Fibroblast of lung (primary cell): ENCODE measurements at regions not wholly inside any gene's neighbourhood (a gene's known extent, or its start where the extent isn't known, plus 50 kb on each side); places are given as distances from the start of the nearest gene placed in this dataset.

ENCODE experiments used
- DNase-seq, 2 donors: peaks; one replicate each; pipeline versions ENCODE4 v3.0.0 to v3.0.0-alpha.2; 2010; ENCODE audit warnings: low read depth in 2 of 2
- H2AFZ ChIP-seq: 2 replicates; pipeline ENCODE4 v1.5.1; 2012; ENCODE audit warnings: low read length, control low read depth, inconsistent platforms
- H3K27ac ChIP-seq: 2 replicates; pipeline ENCODE4 v1.5.1; 2011; ENCODE audit warnings: low read length, control low read depth; ENCODE audit not compliant: insufficient read depth
- H3K27me3 ChIP-seq: 2 replicates; pipeline ENCODE4 v1.5.1; 2011; ENCODE audit warnings: mild to moderate bottlenecking, low read length; ENCODE audit not compliant: control insufficient read depth, insufficient read depth
- H3K36me3 ChIP-seq: 2 replicates; pipeline ENCODE4 v1.5.1; 2011; ENCODE audit warnings: low read length; ENCODE audit not compliant: control insufficient read depth, insufficient read depth
- H3K4me1 ChIP-seq: 2 replicates; pipeline ENCODE4 v1.5.1; 2011; ENCODE audit warnings: low read length; ENCODE audit not compliant: control insufficient read depth, insufficient read depth; ENCODE audit errors: extremely low read depth
- H3K4me2 ChIP-seq: 2 replicates; pipeline ENCODE4 v1.5.1; 2011; ENCODE audit warnings: low read length, control low read depth; ENCODE audit not compliant: insufficient read depth; ENCODE audit errors: extremely low read depth
- H3K4me3 ChIP-seq, 4 experiments: fragments of 200-600 bp in 1 of 4; sonication (generic) in 1 of 4; replicated peaks in 1 of 4; 2 replicates each; pipeline ENCODE4 v1.5.1; 2011 to 2016; ENCODE audit warnings: low read length in 4 of 4, low read depth in 3 of 4, mild to moderate bottlenecking in 3 of 4, control low read depth in 2 of 4, inconsistent platforms in 1 of 4, mixed read lengths in 1 of 4; ENCODE audit not compliant: insufficient read depth in 1 of 4; ENCODE audit errors: control extremely low read depth in 1 of 4
- H3K79me2 ChIP-seq: 2 replicates; pipeline ENCODE4 v1.5.1; 2012; ENCODE audit warnings: mild to moderate bottlenecking, low read length, inconsistent platforms; ENCODE audit not compliant: control insufficient read depth, insufficient read depth
- H3K9ac ChIP-seq: 2 replicates; pipeline ENCODE4 v1.5.1; 2011; ENCODE audit warnings: mild to moderate bottlenecking, low read length, control low read depth; ENCODE audit not compliant: insufficient read depth
- H3K9me3 ChIP-seq: 2 replicates; pipeline ENCODE4 v1.5.1; 2012; ENCODE audit warnings: low read depth, low read length; ENCODE audit not compliant: control insufficient read depth, insufficient read depth
- H4K20me1 ChIP-seq: 2 replicates; pipeline ENCODE4 v1.5.1; 2011; ENCODE audit warnings: low read length; ENCODE audit not compliant: control insufficient read depth, insufficient read depth; ENCODE audit errors: extremely low read depth
- EZH2 ChIP-seq: IDR thresholded peaks from 2 replicates; pipeline ENCODE4 v1.5.1; 2012; ENCODE audit warnings: low read length, control low read depth, mild to moderate bottlenecking; ENCODE audit errors: missing control alignments
- TF ChIP-seq, protein P1 (sequence below), 2 donors: IDR thresholded peaks in 1 of 2; conservative IDR thresholded peaks in 1 of 2; 1 replicate in 1 of 2; 2 replicates in 1 of 2; pipeline ENCODE4 v1.5.1; 2011 to 2012; ENCODE audit warnings: low read length in 2 of 2, control low read depth in 1 of 2, inconsistent platforms in 1 of 2, low read depth in 1 of 2, mild to moderate bottlenecking in 1 of 2

DNA sequence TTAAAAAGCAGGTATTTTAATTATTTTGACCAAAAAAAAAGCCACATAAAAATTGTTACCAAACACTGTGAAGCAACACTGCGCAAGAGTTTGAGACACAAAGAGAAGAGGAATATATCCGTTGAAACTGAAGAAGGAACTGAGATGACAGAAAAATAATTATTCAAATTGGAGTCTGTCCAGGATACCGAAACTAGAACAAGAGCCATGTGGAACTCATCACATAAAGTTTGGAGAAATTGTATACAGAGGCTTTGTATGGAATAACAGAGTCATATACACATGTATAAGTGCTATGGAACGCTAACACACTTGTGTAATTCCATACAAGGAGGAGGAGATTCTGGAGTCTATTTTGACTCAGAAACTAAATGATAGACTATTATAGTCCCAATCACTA is 675.1 kb upstream of the ADGRL2 start:
- peak in 1 of 2 donors; percentile 89 for DNase-seq
- TF ChIP-seq EZH2 = no peak
- TF ChIP-seq, protein P1, sequence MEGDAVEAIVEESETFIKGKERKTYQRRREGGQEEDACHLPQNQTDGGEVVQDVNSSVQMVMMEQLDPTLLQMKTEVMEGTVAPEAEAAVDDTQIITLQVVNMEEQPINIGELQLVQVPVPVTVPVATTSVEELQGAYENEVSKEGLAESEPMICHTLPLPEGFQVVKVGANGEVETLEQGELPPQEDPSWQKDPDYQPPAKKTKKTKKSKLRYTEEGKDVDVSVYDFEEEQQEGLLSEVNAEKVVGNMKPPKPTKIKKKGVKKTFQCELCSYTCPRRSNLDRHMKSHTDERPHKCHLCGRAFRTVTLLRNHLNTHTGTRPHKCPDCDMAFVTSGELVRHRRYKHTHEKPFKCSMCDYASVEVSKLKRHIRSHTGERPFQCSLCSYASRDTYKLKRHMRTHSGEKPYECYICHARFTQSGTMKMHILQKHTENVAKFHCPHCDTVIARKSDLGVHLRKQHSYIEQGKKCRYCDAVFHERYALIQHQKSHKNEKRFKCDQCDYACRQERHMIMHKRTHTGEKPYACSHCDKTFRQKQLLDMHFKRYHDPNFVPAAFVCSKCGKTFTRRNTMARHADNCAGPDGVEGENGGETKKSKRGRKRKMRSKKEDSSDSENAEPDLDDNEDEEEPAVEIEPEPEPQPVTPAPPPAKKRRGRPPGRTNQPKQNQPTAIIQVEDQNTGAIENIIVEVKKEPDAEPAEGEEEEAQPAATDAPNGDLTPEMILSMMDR (conservative IDR thresholded peaks at IDR 0.05 in 1 of 2, IDR thresholded peaks at IDR 0.05 in 1 of 2; ENCODE audit: low read depth in 1 of 2, low read length in 2 of 2) = no peak

DNA sequence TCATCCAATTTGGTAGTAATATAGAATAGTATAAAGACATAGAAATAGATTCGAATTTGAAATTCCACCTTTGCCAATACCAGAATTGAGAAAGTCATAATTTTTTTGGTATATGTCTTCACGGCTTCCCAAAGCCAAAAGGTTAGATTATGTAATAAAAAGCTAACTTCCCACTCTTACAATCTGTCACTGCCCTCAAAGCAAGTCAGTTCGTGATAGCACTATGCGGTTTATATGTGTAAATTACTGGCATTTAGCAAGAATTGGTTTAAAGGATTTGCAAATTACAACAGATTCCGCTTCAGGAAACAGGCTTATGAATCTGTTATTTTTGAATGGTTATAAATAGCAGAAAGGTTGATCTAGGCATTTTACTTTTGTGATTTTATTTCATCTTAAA is 679.4 kb upstream of the ADGRL2 start:
- no peaks in the 10 kb centered on the region for H4K20me1 ChIP-seq
- no peaks in the 10 kb centered on the region for H3K9me3 ChIP-seq
- H3K79me2 ChIP-seq = no peaks in the 10 kb centered on the region
- H3K4me2 ChIP-seq = no peak overlapping the region
- no peak overlapping the region for H3K9ac ChIP-seq
- no peak overlapping the region for H3K4me3 ChIP-seq
- H3K4me1 ChIP-seq = no peaks in the 10 kb centered on the region
- no peak overlapping the region for H2AFZ ChIP-seq
- H3K36me3 ChIP-seq = no peaks in the 10 kb centered on the region
- H3K27me3 ChIP-seq = no peaks in the 10 kb centered on the region
- H3K27ac ChIP-seq = no peak overlapping the region
- TF ChIP-seq, protein P1 (conservative IDR thresholded peaks at IDR 0.05 in 1 of 2, IDR thresholded peaks at IDR 0.05 in 1 of 2; ENCODE audit: low read depth in 1 of 2, low read length in 2 of 2) = no peak
- no peak for TF ChIP-seq EZH2
- DNase-seq = no peak

More for the DNA sequence above, 675.1 kb upstream of the ADGRL2 start:
- H3K27me3 ChIP-seq = no peaks in the 10 kb centered on the region
- H3K36me3 ChIP-seq = no peaks in the 10 kb centered on the region
- H3K9ac ChIP-seq = no peak overlapping the region
- H3K4me2 ChIP-seq = no peak overlapping the region
- no peaks in the 10 kb centered on the region for H3K79me2 ChIP-seq
- no peak overlapping the region for H2AFZ ChIP-seq
- no peak overlapping the region for H3K27ac ChIP-seq
- H3K9me3 ChIP-seq = no peaks in the 10 kb centered on the region
- no peaks in the 10 kb centered on the region for H3K4me1 ChIP-seq
- H4K20me1 ChIP-seq = no peaks in the 10 kb centered on the region
- no peak overlapping the region for H3K4me3 ChIP-seq

- no peak overlapping the region for H3K4me3 ChIP-seq
- no peaks in the 10 kb centered on the region for H3K27me3 ChIP-seq
- H3K36me3 ChIP-seq = no peaks in the 10 kb centered on the region
- no peaks in the 10 kb centered on the region for H3K4me1 ChIP-seq
- no peaks in the 10 kb centered on the region for H3K79me2 ChIP-seq
- H4K20me1 ChIP-seq = no peaks in the 10 kb centered on the region
- no peak for DNase-seq
- no peaks in the 10 kb centered on the region for H3K9me3 ChIP-seq
- TF ChIP-seq, protein P1 (conservative IDR thresholded peaks at IDR 0.05 in 1 of 2, IDR thresholded peaks at IDR 0.05 in 1 of 2; ENCODE audit: low read depth in 1 of 2, low read length in 2 of 2) = no peak
- no peak for TF ChIP-seq EZH2
- H3K27ac ChIP-seq = no peak overlapping the region
- no peak overlapping the region for H2AFZ ChIP-seq
- H3K4me2 ChIP-seq = no peak overlapping the region
- no peak overlapping the region for H3K9ac ChIP-seq
Observed at GRCh38 chr1:81119319-81119718, 681.4 kb upstream of the ADGRL2 start.
